GM12872 (cell line): ENCODE measurements at regions not wholly inside any gene's neighbourhood (a gene's known extent, or its start where the extent isn't known, plus 50 kb on each side); places are given as distances from the start of the nearest gene placed in this dataset.

Experiments used
- TF ChIP-seq, protein P1 (sequence below): IDR thresholded peaks from 3 replicates; pipeline ENCODE4 v1.5.1; 2011; ENCODE audit warnings: low read depth, mild to moderate bottlenecking, low read length, moderate library complexity; ENCODE audit not compliant: insufficient read depth

DNA sequence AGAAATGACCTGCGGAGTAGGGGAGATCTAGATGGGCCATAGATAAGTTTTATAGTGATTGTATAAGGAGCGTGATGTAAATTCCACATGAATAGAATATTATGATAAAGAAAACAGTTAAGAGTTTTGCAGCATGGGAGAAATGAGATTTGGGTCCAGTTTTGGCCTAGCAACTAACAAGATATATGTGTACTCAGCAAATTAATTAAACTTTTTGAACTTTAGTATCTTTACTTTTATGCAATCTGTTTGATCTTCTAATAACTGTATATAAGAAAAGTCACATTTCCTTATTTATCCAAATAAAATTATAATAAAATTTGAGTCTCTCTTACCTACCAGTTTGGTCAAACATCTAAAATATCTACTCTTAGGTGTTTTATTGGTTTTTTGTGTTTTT, 1011.8 kb upstream of the NCAM2 start:
- TF ChIP-seq, protein P1, sequence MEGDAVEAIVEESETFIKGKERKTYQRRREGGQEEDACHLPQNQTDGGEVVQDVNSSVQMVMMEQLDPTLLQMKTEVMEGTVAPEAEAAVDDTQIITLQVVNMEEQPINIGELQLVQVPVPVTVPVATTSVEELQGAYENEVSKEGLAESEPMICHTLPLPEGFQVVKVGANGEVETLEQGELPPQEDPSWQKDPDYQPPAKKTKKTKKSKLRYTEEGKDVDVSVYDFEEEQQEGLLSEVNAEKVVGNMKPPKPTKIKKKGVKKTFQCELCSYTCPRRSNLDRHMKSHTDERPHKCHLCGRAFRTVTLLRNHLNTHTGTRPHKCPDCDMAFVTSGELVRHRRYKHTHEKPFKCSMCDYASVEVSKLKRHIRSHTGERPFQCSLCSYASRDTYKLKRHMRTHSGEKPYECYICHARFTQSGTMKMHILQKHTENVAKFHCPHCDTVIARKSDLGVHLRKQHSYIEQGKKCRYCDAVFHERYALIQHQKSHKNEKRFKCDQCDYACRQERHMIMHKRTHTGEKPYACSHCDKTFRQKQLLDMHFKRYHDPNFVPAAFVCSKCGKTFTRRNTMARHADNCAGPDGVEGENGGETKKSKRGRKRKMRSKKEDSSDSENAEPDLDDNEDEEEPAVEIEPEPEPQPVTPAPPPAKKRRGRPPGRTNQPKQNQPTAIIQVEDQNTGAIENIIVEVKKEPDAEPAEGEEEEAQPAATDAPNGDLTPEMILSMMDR = no peak

DNA sequence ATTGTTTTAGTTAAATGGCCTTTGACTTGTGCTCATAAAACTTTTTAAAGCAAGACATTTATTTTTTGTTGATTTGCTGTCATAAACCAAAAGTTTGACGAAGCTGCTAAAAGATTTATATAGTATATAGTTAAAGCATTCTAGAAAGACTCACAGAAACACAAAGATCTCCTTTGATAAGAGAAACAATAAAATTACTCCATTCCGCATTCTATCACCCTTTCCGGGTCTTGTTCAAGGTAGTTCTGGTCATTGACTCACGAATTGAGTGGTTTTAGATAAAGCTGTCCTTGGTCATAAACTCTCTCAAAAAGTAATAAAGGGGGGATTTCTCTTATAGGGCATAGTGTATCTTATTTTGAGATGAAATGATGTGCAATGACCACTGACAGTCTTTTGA, 1010.5 kb upstream of the NCAM2 start:
- TF ChIP-seq, protein P1 = no peak

DNA sequence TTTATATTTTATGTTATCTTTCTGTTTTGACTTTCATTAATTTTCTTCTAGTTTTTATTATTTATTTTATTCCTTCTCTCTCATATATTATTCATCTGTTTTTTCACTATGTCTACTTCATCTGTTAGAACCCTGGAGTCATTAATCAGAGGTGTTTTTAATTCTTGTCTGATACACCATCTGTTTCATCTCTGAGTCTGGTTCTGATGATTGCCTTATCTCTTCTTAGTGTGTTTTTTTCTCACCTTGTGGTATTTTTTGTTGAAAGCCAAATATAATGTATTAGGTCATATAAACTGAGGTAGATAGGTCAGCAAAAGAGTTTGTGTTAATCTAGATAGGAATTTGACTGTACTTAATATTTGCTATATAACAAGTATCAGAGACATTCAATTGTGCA, 1005.7 kb upstream of the NCAM2 start:
- TF ChIP-seq, protein P1 = no peak

DNA sequence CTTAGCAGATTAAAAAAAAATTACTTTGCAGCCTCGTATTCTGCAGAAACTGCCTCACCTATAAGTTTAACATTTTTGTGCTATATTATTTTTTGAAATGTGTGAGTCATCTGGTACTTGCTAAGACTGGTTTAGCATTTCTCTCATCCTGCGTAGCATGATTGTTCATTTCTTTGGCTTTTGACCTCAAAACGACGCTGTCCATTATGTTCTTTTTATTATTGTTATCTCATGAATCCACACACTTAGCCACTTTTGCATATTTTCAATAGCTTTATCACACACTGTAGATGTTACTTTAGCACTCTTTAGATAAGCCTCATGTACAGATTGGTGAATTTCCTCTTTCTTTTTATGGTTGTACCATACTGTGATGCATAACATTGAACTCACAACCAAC, 1004.9 kb upstream of the NCAM2 start:
- TF ChIP-seq, protein P1 = no peak

DNA sequence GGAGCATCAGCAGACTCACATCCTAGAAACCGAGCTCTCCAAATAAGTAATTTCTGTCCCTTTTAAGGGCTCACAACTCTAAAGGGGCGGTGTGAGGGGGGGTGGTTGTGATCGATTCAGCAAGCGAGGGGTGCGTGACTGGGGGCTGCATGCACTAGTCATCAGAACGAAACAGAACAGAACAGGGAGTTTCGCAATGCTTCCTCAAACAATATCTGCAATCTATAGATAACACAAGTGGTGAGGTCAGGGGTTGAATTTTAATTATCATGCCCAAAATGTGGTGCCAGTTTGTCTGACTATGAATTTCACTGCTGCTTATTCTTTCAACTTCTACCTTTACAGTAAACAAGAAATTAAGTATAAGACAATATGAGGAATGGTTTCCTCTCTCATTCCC, 1003.0 kb upstream of the NCAM2 start:
- TF ChIP-seq, protein P1 = no peak

DNA sequence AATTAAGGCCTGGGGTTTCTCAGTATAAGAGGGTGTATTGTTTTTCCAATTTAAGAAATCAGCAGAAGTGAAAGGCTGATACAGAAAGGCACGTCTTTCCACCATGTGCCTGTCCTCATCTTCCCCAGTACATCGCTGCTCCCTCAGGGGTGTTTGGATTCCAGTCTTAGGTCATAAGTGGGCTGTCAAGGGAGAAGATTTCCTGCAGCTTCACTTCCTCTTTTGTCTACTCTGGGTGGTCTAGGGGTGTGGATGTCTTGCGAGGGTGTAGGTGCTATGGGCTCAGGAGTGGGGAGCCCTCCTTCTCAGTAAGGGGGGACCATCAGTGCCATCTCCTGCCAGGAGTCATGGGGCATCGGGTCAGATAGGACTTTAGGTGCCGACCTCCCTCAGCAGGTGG, 999.8 kb upstream of the NCAM2 start:
- TF ChIP-seq, protein P1 = no peak

DNA sequence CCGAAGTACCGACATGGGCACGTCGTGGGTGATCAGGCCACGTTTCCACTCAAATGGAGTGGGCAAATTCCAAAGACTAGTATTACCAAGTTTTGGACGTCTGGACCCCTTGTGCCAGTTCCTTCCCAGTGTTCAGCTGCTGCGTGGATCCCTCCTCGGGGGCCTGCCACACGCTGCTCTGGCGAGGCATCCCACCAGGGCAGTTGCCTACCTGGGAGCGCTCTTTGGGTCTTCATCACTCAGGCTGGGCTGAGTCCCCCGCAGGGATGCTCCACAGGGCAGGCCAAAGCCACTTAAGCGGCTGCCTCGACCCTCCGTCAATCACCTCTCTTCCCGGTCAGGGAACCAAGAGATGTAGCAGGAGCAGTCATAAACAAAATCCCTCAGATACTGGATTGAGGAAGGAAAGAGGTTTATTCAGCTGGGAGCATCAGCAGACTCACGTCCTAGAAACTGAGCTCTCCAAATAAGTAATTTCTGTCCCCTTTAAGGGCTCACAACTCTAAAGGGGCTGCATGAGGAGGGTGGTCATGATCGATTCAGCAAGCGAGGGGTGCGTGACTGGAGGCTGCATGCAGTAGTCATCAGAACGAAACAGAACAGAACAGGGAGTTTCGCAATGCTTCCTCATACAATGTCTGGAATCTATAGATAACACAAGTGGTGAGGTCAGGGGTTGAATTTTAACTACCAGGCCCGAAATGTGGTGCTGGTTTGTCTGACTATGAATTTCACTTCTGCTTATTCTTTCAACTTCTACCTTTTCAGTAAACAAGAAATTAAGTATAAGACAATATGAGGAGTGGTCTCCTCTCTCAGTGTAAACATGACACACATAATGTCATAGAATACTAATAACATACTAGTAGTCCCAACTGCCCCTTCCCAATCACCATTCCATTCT, 998.6 kb upstream of the NCAM2 start:
- TF ChIP-seq, protein P1 = no peak
